Activated CD4-positive, alpha-beta T cell treated with anti-CD3 and anti-CD28 coated beads, Interleukin-2, amount 10 ng/mL, durations not matched to agents 24 days and 14 days (primary cell): ENCODE measurements at regions not wholly inside any gene's neighbourhood (a gene's known extent, or its start where the extent isn't known, plus 50 kb on each side); places are given as distances from the start of the nearest gene placed in this dataset.

Experiments used
- DNase-seq: peaks from one replicate; pipeline ENCODE4 v3.0.0; 2022
- H3K27ac Mint-ChIP-seq: one replicate; pipeline ENCODE4 v1.8.0; 2022; ENCODE audit warnings: mild to moderate bottlenecking, mixed read lengths
- H3K27me3 Mint-ChIP-seq: one replicate; pipeline ENCODE4 v1.8.0; 2022; ENCODE audit warnings: mixed read lengths
- H3K36me3 Mint-ChIP-seq: one replicate; pipeline ENCODE4 v1.8.0; 2022; ENCODE audit warnings: low read depth, mild to moderate bottlenecking, mixed read lengths
- H3K4me1 Mint-ChIP-seq: one replicate; pipeline ENCODE4 v1.8.0; 2021; ENCODE audit warnings: mixed read lengths
- H3K4me3 Mint-ChIP-seq: one replicate; pipeline ENCODE4 v1.8.0; 2022; ENCODE audit warnings: mild to moderate bottlenecking, moderate library complexity, mixed read lengths
- H3K9me3 Mint-ChIP-seq: one replicate; pipeline ENCODE4 v1.8.0; 2021; ENCODE audit warnings: mixed read lengths
- intact Hi-C: fragments of 100-400 bp; cut with micrococcal nuclease; formaldehyde crosslinking; loops from one replicate; pipeline ENCODE4 v1.15.1; 2023

DNA sequence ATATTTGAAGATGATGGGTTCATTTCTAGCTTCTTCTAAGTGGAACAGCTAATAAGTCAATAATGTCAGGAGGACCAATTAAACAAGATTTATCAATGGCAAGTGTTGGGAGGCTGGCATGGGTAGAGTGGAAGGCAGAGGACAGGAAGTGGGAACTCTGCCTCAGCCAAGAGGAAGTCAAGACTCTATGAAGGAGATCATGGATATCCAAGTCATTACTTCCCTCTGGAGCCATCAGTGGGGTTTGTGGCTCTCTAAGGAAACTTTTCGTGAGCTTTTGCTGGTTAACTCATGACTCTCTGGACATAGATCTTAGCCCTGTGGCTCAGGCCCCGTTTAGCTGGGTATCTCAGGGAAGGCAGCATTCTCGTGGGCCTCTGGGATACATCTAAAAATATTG is 410.4 kb upstream of the ID2 start:
- peaks cover 4% of the 10 kb centered on the region for H3K36me3 Mint-ChIP-seq
- H3K27me3 Mint-ChIP-seq: peaks cover 2% of the 10 kb centered on the region
- H3K27ac Mint-ChIP-seq: no peak overlapping the region
- intact Hi-C loops: no loop called here
- no peak for DNase-seq
- H3K4me1 Mint-ChIP-seq: peaks cover 11% of the 10 kb centered on the region
- H3K9me3 Mint-ChIP-seq: peaks cover 33% of the 10 kb centered on the region
- H3K4me3 Mint-ChIP-seq: no peak overlapping the region

GRCh38 chr2:8276026-8276425 is 405.8 kb upstream of the ID2 start:
- Mint-ChIP-seq H3K4me1 (peaks cover 15% of the 10 kb centered on the region), H3K27me3 (peaks cover 4% of the 10 kb centered on the region), H3K36me3 (peaks cover 7% of the 10 kb centered on the region), H3K27ac (no peak overlapping the region), H3K9me3 (peaks cover 28% of the 10 kb centered on the region), H3K4me3 (no peak overlapping the region)
- intact Hi-C loops: no loop called here
- no peak for DNase-seq

GRCh38 chr2:8277921-8278571 is 403.8 kb upstream of the ID2 start:
- Mint-ChIP-seq H3K27me3 (peaks cover 4% of the 10 kb centered on the region), H3K4me3 (no peak overlapping the region), H3K4me1 (peaks cover 15% of the 10 kb centered on the region), H3K27ac (no peak overlapping the region), H3K9me3 (peaks cover 13% of the 10 kb centered on the region), H3K36me3 (peaks cover 7% of the 10 kb centered on the region)
- no peak for DNase-seq
- intact Hi-C loops: no loop called here

- H3K27me3 Mint-ChIP-seq: peaks cover 2% of the 10 kb centered on the region
- intact Hi-C loops: no loop called here
- no peak overlapping the region for H3K27ac Mint-ChIP-seq
- H3K36me3 Mint-ChIP-seq: peaks cover 4% of the 10 kb centered on the region
- DNase-seq: no peak
- H3K4me1 Mint-ChIP-seq: peaks cover 11% of the 10 kb centered on the region
- no peak overlapping the region for H3K4me3 Mint-ChIP-seq
- peaks cover 7% of the 10 kb centered on the region for H3K9me3 Mint-ChIP-seq
These were observed 403.0 kb upstream of the ID2 start for GRCh38 chr2:8278709-8279354.

DNA sequence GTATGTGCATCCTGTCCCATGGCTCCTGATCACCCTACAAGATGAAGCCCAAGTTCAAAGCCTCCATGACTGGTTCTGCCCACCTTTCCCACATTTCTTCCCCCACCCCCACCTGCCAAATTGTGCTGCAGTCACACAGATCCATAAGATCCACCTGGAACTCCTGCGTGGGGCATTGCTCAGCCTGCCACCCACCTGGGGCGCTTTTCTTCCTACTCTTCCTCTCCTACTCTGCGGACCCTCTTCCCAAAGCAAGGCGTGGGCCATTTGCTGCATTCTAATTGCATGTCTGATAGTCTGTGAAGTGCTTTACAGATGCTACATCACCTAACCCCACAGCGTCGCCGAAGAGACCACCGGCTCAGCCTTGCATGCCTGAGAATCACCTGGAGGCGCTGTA is 402.4 kb upstream of the ID2 start:
- Mint-ChIP-seq H3K4me1 (peaks cover 11% of the 10 kb centered on the region), H3K36me3 (peaks cover 4% of the 10 kb centered on the region), H3K4me3 (no peak overlapping the region), H3K27me3 (peaks cover 2% of the 10 kb centered on the region), H3K27ac (no peak overlapping the region), H3K9me3 (peaks cover 7% of the 10 kb centered on the region)
- DNase-seq: no peak
- intact Hi-C loops: no loop called here

- Mint-ChIP-seq H3K4me3 (no peak overlapping the region), H3K9me3 (peaks cover 4% of the 10 kb centered on the region), H3K4me1 (peaks cover 12% of the 10 kb centered on the region), H3K36me3 (peaks cover 4% of the 10 kb centered on the region), H3K27me3 (peaks cover 2% of the 10 kb centered on the region), H3K27ac (no peak overlapping the region)
- intact Hi-C loops: no loop called here
- no peak for DNase-seq
These were observed 400.6 kb upstream of the ID2 start for GRCh38 chr2:8281234-8281633.

GRCh38 chr2:8281950-8282857 is 399.7 kb upstream of the ID2 start:
- peaks cover 2% of the 10 kb centered on the region for H3K27me3 Mint-ChIP-seq
- no peak for DNase-seq
- no peaks in the 10 kb centered on the region for H3K9me3 Mint-ChIP-seq
- no peak overlapping the region for H3K4me3 Mint-ChIP-seq
- H3K27ac Mint-ChIP-seq: no peak overlapping the region
- peaks cover 11% of the 10 kb centered on the region for H3K4me1 Mint-ChIP-seq
- H3K36me3 Mint-ChIP-seq: no peaks in the 10 kb centered on the region
- intact Hi-C loops: no loop called here

DNA sequence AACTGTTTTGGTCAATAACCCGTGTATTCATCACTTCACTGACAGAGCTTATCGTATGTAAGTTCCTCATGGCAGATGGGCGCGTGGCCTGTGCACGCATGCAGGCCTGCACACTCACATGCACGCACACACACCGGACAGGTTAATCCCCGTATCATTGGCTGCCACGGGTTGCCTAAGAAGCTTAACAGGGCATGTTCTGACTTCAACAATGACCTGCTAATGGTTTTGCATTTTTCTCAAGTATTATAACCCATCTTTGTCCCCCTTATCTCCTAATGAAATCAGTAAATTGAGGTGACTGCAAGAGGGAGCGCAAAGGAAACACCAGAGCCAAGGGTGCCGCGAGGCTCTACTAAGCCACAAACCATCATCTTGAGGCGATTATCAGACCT is 399.0 kb upstream of the ID2 start:
- intact Hi-C loops: no loop called here
- Mint-ChIP-seq H3K4me1 (peaks cover 10% of the 10 kb centered on the region), H3K4me3 (no peak overlapping the region), H3K27ac (no peak overlapping the region), H3K27me3 (peaks cover 2% of the 10 kb centered on the region), H3K36me3 (no peaks in the 10 kb centered on the region), H3K9me3 (peaks cover 1% of the 10 kb centered on the region)
- no peak for DNase-seq

- intact Hi-C loops: no loop called here
- H3K27ac Mint-ChIP-seq: no peak overlapping the region
These were observed 396.8 kb upstream of the ID2 start for GRCh38 chr2:8285081-8285480.

DNA sequence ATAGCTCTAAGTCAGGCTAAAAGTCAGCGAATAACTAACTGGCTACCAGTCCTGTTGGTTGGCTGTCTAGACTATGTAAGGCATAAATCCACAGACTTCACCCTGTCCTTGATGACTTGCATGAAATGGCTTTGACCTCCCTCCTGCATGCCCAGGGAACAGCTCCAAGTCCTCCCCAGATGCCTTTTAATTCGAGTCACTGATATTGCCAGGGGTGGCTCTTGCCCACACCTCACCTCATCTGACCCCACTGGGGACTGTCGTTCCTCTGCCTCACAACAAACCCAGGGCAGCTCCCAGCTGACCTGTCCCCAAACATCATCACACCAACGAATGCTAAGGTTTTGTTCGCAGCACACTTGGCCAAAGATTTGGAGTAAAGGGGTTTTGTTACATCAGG is 396.0 kb upstream of the ID2 start:
- intact Hi-C loops: no loop called here
- H3K36me3 Mint-ChIP-seq: peaks cover 2% of the 10 kb centered on the region
- no peak overlapping the region for H3K27ac Mint-ChIP-seq
- peaks cover 9% of the 10 kb centered on the region for H3K4me1 Mint-ChIP-seq
- no peaks in the 10 kb centered on the region for H3K27me3 Mint-ChIP-seq
- peaks cover 13% of the 10 kb centered on the region for H3K9me3 Mint-ChIP-seq
- no peak for DNase-seq
- no peak overlapping the region for H3K4me3 Mint-ChIP-seq

More at GRCh38 chr2:8285081-8285480, 396.8 kb upstream of the ID2 start:
- Mint-ChIP-seq H3K36me3 (peaks cover 2% of the 10 kb centered on the region), H3K9me3 (peaks cover 13% of the 10 kb centered on the region), H3K4me1 (peaks cover 9% of the 10 kb centered on the region), H3K27me3 (no peaks in the 10 kb centered on the region), H3K4me3 (no peak overlapping the region)
- no peak for DNase-seq

DNA sequence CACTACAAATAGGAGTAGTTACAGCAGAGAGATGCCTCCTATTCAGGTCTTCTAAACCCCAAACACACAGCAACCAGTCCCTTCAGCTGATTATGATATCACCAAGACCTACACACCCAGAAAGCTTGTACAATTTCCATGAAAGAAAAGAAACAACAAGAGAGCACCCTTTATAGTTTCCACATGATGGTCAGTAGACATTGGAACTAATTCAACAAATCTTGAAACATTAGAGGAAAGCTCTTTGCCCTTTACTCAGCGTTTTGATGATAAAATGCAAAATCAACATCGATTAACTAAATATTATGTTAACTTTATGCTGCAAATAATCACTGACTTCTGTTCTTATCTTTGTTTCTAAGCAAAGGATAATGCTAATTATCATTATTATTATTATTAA is 393.6 kb upstream of the ID2 start:
- intact Hi-C loops: no loop called here
- H3K27me3 Mint-ChIP-seq: peaks cover 4% of the 10 kb centered on the region
- no peak overlapping the region for H3K4me3 Mint-ChIP-seq

DNA sequence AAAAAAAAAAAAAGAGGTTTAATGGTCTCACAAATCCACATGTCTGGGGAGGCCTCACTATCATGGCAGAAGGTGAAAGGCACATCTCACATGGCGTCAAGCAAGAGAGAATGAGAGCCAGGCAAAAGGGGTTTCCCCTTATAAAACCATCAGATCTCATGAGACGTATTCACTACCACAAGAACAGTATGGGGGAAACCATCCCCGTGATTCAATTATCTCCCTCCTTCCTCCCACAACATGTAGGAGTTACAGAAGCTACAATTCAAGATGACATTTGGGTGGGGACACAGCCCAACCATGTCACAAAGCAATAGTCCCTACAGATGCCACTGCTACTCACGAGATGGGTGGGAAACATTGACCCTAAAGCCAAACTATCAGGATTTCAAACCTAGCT is 392.7 kb upstream of the ID2 start:
- Mint-ChIP-seq H3K4me1 (peaks cover 14% of the 10 kb centered on the region), H3K27ac (no peak overlapping the region), H3K36me3 (peaks cover 6% of the 10 kb centered on the region), H3K27me3 (peaks cover 6% of the 10 kb centered on the region), H3K9me3 (peaks cover 23% of the 10 kb centered on the region), H3K4me3 (no peak overlapping the region)
- no peak for DNase-seq
- intact Hi-C loops: no loop called here

More for the DNA sequence above, 393.6 kb upstream of the ID2 start:
- peaks cover 5% of the 10 kb centered on the region for H3K36me3 Mint-ChIP-seq
- no peak overlapping the region for H3K27ac Mint-ChIP-seq
- no peak for DNase-seq
- peaks cover 12% of the 10 kb centered on the region for H3K4me1 Mint-ChIP-seq
- peaks cover 17% of the 10 kb centered on the region for H3K9me3 Mint-ChIP-seq

GRCh38 chr2:8290771-8291352 is 391.0 kb upstream of the ID2 start:
- Mint-ChIP-seq H3K4me1 (peaks cover 13% of the 10 kb centered on the region), H3K27ac (no peak overlapping the region), H3K9me3 (peaks cover 27% of the 10 kb centered on the region), H3K36me3 (peaks cover 8% of the 10 kb centered on the region), H3K4me3 (no peak overlapping the region), H3K27me3 (peaks cover 6% of the 10 kb centered on the region)
- intact Hi-C loops: no loop called here
- no peak for DNase-seq

- intact Hi-C loops: no loop called here
- Mint-ChIP-seq H3K27ac (peak overlapping the region; percentile 42), H3K9me3 (peaks cover 31% of the 10 kb centered on the region), H3K27me3 (peaks cover 6% of the 10 kb centered on the region), H3K4me3 (no peak overlapping the region), H3K36me3 (peaks cover 15% of the 10 kb centered on the region), H3K4me1 (peaks cover 32% of the 10 kb centered on the region)
- no peak for DNase-seq
These were observed 385.6 kb upstream of the ID2 start for GRCh38 chr2:8296306-8296705.
